HG03457 (cell line): ENCODE measurements at regions not wholly inside any gene's neighbourhood (a gene's known extent, or its start where the extent isn't known, plus 50 kb on each side); places are given as distances from the start of the nearest gene placed in this dataset.

Source experiments
- ATAC-seq: cut with Tn5 transposase; IDR thresholded peaks from one replicate; pipeline ENCODE4 v1.9.1; 2021; ENCODE audit warnings: moderate number of reproducible peaks; ENCODE audit not compliant: unreplicated experiment

- peak; percentile 81 for ATAC-seq
These were observed 125.1 kb upstream of the SLC25A36 start for GRCh38 chr3:140816372-140817195.

- ATAC-seq: no peak
These were observed 120.1 kb upstream of the SLC25A36 start for GRCh38 chr3:140821493-140821892.

DNA sequence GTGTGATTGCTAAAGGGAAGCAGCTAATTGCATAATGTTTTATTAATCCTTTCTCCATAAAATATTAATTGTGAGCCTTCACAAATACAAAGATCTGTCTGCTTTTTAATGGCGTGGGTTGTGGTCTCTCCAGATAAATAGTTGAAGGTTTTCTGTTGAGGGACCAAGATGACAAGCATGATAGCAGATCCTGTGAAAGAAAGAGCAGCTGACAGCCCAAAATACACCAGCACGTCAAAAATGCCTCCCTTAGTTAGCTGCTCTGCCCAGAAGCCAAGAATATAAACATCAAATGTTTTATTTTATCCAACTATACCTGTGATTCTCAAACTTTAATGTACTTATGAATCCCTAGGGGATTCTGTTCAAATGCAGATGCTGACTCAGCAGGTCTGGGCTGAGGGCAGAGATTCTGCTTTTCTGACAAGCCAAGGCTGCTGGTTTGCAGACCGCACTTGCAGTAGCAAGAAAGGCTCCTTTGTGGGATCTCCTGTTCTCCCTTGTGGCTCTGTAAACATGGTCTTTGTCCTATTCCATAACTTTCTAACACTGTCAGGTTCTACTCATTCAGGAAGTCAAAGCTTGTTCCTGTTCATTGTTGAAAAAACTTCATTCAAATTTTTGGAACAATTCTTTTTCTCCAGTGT, 119.1 kb upstream of the SLC25A36 start:
- no peak for ATAC-seq

- no peak for ATAC-seq
These were observed 118.5 kb upstream of the SLC25A36 start for GRCh38 chr3:140823106-140823505.

- ATAC-seq: no peak
These were observed 113.7 kb upstream of the SLC25A36 start for GRCh38 chr3:140827894-140828293.

- ATAC-seq: no peak
These were observed 113.1 kb upstream of the SLC25A36 start for GRCh38 chr3:140828585-140828984.

DNA sequence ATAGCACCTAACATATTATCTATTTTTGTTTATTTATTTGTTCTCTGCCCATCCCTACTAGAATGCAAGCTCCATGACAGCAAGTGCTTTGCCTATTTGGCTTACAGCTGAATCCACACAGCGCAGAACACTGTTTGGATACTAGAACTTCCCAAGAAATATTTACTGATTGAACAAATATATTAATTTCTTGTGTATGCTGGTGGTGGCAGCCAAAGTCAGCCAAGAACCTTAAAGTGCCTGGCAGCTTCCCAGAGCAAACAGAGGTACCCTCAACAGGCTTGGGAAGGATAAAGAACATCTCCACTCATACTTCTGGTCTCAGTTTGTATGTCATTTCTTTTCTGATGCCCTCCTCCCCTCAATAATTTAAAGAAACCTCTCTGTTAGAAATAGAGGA, 111.8 kb upstream of the SLC25A36 start:
- ATAC-seq: no peak

GRCh38 chr3:140830391-140830790, 111.2 kb upstream of the SLC25A36 start:
- ATAC-seq: no peak

DNA sequence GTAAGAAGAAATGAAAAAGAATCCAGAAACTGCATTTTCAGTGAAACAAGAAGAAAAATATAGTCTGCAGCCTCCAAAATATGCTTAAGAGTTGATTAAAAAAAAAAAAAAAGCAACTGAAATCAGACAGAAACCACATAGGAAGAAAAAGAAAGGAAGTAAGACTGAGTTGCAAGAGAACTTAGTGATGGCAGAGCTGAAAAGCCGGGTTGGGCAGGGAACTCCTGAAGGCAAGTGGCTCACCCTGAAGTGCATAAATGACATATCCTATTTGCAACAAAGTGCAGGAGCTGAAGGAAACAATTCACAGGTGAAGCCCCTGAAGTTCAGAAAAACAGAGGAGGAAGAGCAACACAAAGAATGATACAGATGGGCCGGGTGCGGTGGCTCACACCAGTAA, 108.8 kb upstream of the SLC25A36 start:
- no peak for ATAC-seq

- ATAC-seq: no peak
These were observed 107.2 kb upstream of the SLC25A36 start for GRCh38 chr3:140834266-140835037.

DNA sequence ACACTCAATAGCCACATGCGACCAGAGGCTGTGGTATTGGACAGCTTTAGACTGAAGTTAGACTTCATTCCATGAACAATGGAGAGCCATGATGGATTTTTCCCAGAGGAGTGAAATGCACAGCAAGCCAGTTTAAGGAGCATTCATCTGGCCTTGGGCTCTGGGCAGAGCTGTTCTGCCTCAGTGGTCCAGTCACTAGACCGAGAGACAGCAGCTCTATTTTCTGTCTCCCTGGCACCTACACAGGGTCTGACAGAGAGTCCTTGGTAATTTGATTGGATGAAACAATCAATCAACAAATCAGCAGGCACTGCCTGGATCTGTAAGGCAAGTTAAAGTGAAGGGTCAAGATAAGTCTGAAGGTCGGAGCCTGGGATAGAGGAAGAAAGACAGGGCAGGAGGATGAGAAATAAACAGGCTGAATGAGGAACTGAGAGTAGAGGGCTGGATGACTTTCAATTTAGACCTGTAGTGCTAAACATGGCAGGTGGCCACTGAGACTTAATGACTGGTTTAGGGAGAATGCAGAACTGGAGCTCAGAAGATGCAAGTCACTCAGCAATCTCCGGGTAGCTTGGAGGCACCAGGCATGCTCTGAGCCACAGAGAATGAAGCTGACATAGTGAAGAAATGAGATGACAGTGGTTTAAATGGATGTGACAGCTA, 98.5 kb upstream of the SLC25A36 start:
- peak; percentile 90 for ATAC-seq

DNA sequence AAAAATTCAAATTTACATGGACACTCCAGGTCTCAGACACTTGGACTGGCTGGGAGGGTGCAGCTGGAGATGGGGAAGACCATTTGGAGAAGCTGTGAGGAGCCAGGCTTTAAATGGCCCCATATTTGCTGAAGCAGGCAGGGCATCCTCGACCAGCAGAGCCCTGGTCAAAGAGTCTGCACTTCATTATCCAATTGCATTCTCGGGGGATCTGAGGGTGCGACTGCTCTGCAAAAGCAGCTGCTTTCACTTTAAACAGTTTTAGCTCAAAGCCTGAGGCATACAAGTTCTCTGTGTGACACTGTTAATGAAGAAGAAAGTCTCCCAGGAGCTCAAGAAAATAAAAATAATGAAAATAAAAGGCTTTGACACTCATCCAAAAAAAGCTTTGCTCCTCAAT, 98.0 kb upstream of the SLC25A36 start:
- ATAC-seq: no peak

- ATAC-seq: no peak
These were observed 97.6 kb upstream of the SLC25A36 start for GRCh38 chr3:140844072-140844471.

DNA sequence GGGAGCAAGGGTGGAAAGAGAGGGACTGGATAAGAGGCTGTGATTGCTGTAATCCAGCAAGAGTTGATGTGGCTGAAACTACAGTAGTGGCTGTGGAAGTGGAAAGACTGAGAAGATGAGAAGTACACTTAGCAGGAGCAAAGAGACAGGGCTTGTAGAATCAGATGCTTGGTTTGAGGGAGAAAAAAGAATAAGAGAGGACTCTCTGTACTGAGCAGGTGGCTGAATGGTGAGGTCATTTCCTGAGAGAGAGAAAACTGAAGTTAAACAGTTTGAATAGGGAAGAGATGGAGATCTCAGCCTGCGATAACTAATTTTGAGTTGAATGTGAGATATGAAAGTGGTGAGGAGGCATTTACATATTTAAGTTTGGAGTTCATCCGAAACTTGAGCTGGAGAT, 95.8 kb upstream of the SLC25A36 start:
- no peak for ATAC-seq

DNA sequence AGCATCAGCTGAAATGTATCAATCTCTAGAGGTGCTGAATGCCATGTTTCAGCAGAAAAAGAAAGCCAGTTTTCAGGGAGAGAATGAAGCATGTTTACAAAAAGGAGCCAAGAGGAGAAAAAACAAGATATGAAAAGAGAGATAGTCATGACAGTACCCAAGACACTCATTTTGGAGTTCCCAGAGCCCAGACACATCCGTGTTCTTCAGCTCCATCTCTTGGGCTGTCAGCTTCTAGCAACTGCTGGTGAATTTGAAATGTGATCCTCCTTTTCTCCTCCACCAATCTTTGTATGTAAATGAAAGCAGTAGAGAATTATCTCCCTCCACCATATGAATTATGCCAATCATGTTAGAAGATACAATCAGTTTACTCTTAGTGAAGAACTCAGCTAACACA, 93.0 kb upstream of the SLC25A36 start:
- no peak for ATAC-seq

GRCh38 chr3:140850210-140850955, 91.3 kb upstream of the SLC25A36 start:
- no peak for ATAC-seq

DNA sequence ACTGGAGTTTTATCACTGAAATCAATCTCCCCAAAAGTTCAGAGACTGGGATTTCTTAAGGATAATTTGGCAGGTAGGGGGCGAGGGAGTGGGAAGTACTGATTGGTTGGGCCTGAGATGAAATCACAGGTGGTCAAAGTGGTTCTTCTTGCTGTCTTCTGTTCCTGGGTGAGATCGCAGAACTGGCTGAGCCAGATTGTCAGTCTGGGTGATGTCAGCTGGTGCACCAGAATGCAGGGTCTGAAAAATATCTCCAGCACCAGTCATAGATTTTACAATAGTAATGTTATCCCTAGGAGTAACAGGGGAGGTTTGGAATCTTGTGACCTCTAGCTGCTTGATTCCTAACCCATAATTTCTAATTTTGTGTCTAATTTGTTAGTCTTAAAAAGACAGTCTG, 86.7 kb upstream of the SLC25A36 start:
- no peak for ATAC-seq

DNA sequence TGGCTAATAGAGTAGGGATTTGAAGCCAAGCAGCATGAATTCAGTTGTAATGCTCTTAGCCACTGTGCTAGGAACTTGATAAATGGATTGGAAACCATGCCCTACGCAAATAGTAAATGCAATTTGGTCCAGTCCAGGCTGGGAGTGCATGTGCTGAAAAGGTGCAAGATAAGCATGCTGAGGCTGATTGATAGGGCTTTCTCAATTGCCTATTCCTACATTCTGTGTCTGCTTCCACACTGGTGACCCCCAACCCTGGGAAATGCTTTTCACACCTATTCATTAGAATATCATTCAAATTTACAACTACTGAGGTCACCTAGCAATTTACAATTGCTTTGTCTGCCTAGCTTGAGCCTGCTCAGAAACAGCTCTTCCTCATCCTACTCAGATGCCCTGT, 84.7 kb upstream of the SLC25A36 start:
- ATAC-seq: no peak

GRCh38 chr3:140857993-140858392, 83.6 kb upstream of the SLC25A36 start:
- no peak for ATAC-seq

DNA sequence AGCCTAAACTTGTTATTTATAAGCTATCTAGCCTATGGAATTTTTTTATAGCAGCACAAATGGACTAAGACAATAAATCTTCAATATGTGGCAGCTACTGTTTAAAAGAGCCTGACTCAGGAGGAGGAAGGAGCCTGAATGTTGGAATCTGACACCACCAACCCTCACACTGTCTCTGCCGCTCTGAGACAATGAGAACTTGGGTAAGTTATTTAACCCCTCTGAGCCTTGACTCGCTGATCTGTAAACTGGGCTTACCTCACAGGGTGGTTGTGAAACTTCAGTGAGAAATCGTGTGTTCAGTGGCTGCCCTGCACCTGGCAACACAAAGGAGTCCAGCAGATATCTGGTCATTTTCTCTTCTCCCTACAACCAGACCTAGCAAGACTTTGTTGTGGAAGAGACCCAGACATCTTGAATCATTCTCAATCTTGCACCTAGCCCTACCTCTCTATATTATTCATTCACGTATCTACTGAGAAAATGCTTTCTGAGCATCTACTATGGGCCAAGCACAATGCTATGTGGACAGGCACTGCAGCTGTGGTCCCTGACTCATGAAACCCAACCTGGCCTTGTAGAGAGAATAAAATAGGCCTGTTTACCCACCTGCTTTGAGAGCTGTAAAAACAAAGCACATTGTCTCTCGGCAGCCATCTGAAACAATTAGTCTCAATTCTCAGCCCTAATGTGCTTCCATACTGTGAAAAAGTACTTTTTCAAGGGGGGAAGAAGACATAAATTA, 81.9 kb upstream of the SLC25A36 start:
- no peak for ATAC-seq
